Small intestine (tissue), 7 donors: ENCODE measurements at regions not wholly inside any gene's neighbourhood (a gene's known extent, or its start where the extent isn't known, plus 50 kb on each side); places are given as distances from the start of the nearest gene placed in this dataset.
A peak's percentile ranks its signal among the peaks of the same experiment; 100 is the strongest.

Experiments
- DNase-seq, 2 donors: peaks; one replicate each; pipeline versions ENCODE4 v3.0.0 to v3.0.0-alpha.2; 2013
- FAIRE-seq: peaks from 2 replicates; lab custom pipeline; 2012; peaks lifted over from hg19 to GRCh38; lab: Jason Lieb, UNC
- H3K27ac ChIP-seq, 3 donors: one replicate each; pipeline ENCODE4 v1.5.1; 2013; ENCODE audit warnings: low read length in 2 of 3, mild to moderate bottlenecking in 2 of 3, control low read depth in 1 of 3, inconsistent platforms in 1 of 3, low read depth in 1 of 3, moderate library complexity in 1 of 3
- H3K27me3 ChIP-seq, 3 donors: one replicate each; pipeline ENCODE4 v1.6.1; 2013; ENCODE audit warnings: low read length in 3 of 3, inconsistent platforms in 1 of 3; ENCODE audit not compliant: control insufficient read depth in 3 of 3, insufficient read depth in 3 of 3
- H3K36me3 ChIP-seq, 3 donors: one replicate each; pipeline ENCODE4 v1.6.1; 2013; ENCODE audit warnings: low read length in 3 of 3, inconsistent platforms in 1 of 3, low read depth in 1 of 3, mild to moderate bottlenecking in 1 of 3, moderate library complexity in 1 of 3; ENCODE audit not compliant: control insufficient read depth in 3 of 3, insufficient read depth in 2 of 3
- H3K4me1 ChIP-seq, 3 donors: one replicate each; pipeline ENCODE4 v1.6.1; 2013; ENCODE audit warnings: low read length in 2 of 3, inconsistent platforms in 1 of 3, low read depth in 1 of 3, mild to moderate bottlenecking in 1 of 3, moderate library complexity in 1 of 3; ENCODE audit not compliant: control insufficient read depth in 3 of 3, insufficient read depth in 2 of 3
- H3K4me3 ChIP-seq, 3 donors: one replicate each; pipeline ENCODE4 v1.5.1; 2013; ENCODE audit warnings: low read length in 3 of 3, control low read depth in 1 of 3, inconsistent platforms in 1 of 3, low read depth in 1 of 3, mild to moderate bottlenecking in 1 of 3, moderate library complexity in 1 of 3
- H3K9me3 ChIP-seq, 2 donors: one replicate each; pipeline ENCODE4 v1.6.1; 2013; ENCODE audit warnings: low read depth in 1 of 2, low read length in 1 of 2; ENCODE audit not compliant: control insufficient read depth in 2 of 2, insufficient read depth in 1 of 2
- WGBS, 3 donors: extraction: QIAGEN DNeasy Blood & Tissue Kit; methylation state at CpG; one replicate each; pipeline ENCODE4 v1.1.7; 2013; 5-methylcytosine and 5-hydroxymethylcytosine counted together
- donor health status: healthy with polysubstance abuse.
- donor health status: control.
- donor health status: control.
- donor health status: Bipolar disorder and iron deficiency.
- donor health status: healthy.

GRCh38 chr13:100811024-100811865 lies 136.7 kb upstream of the TMTC4 start:
- H3K9me3 ChIP-seq = no peaks in the 10 kb centered on the region
- H3K4me1 ChIP-seq = peaks cover 0 to 5% (median 0%) of the 10 kb centered on the region in 3 donors
- no peaks in the 10 kb centered on the region for H3K27me3 ChIP-seq
- FAIRE-seq = no peak
- DNase-seq = no peak
- no peaks in the 10 kb centered on the region for H3K36me3 ChIP-seq
- 78 to 80% (median 80%) methylated on average over 14 of the region's 14 CpGs for WGBS, 3 donors
- no peak overlapping the region for H3K4me3 ChIP-seq
- no peak overlapping the region for H3K27ac ChIP-seq

DNA sequence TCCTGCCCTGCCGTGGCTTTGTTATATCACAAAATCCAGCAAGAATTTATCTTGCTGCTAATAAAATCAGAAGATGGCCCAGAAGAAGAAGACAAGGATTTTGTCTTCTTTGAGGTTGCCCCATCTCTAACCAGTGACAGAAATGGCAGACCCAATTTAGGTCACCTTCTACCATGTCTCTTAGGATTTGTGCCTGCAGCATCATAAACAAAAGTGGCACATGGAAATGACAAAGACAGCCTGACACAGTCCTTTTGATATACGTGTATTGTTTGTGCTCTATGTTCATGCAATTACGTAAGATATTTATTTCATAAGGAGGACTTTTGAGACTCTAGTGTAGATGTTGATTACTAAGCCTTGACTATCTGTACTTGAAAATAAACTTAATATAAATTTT lies 135.9 kb upstream of the TMTC4 start:
- 74 to 85% (median 85%) methylated on average over 3 of the region's 3 CpGs for WGBS, 3 donors
- no peaks in the 10 kb centered on the region for H3K9me3 ChIP-seq
- no peaks in the 10 kb centered on the region for H3K36me3 ChIP-seq
- H3K4me3 ChIP-seq = no peak overlapping the region
- H3K27me3 ChIP-seq = no peaks in the 10 kb centered on the region
- H3K27ac ChIP-seq = no peak overlapping the region
- FAIRE-seq (no peak), DNase-seq (no peak)
- peaks cover 0 to 5% (median 0%) of the 10 kb centered on the region in 3 donors for H3K4me1 ChIP-seq

GRCh38 chr13:100809856-100810255 lies 135.3 kb upstream of the TMTC4 start:
- no peak for DNase-seq

DNA sequence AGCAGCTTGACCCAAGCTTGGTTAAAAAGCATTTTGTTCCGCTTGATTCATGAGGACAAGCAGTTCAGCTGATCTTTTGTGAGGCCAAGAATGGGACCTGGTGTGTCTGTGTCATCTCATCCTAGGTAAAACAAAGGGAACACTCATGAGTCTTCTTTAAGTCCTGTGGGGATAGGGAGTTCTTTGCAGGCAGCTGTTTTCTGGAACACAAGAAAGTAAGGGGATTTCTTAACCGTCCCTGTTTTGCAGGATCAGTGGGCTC lies 134.5 kb upstream of the TMTC4 start:
- no peak for DNase-seq
- H3K9me3 ChIP-seq = no peaks in the 10 kb centered on the region
- H3K27me3 ChIP-seq = no peaks in the 10 kb centered on the region
- WGBS, 3 donors = 86 to 89% (median 88%) methylated on average over 2 of the region's 2 CpGs
- H3K36me3 ChIP-seq = no peaks in the 10 kb centered on the region
- no peak for FAIRE-seq
- no peak overlapping the region for H3K27ac ChIP-seq
- H3K4me3 ChIP-seq = no peak overlapping the region
- peaks cover 0 to 5% (median 0%) of the 10 kb centered on the region in 3 donors for H3K4me1 ChIP-seq

More at GRCh38 chr13:100809856-100810255, 135.3 kb upstream of the TMTC4 start:
- WGBS, 3 donors = 57 to 63% (median 58%) methylated on average over 3 of the region's 3 CpGs
- H3K4me1 ChIP-seq = peaks cover 0 to 5% (median 0%) of the 10 kb centered on the region in 3 donors
- no peak for FAIRE-seq
- no peaks in the 10 kb centered on the region for H3K9me3 ChIP-seq
- H3K36me3 ChIP-seq = no peaks in the 10 kb centered on the region
- no peak overlapping the region for H3K4me3 ChIP-seq
- H3K27me3 ChIP-seq = no peaks in the 10 kb centered on the region
- no peak overlapping the region for H3K27ac ChIP-seq

DNA sequence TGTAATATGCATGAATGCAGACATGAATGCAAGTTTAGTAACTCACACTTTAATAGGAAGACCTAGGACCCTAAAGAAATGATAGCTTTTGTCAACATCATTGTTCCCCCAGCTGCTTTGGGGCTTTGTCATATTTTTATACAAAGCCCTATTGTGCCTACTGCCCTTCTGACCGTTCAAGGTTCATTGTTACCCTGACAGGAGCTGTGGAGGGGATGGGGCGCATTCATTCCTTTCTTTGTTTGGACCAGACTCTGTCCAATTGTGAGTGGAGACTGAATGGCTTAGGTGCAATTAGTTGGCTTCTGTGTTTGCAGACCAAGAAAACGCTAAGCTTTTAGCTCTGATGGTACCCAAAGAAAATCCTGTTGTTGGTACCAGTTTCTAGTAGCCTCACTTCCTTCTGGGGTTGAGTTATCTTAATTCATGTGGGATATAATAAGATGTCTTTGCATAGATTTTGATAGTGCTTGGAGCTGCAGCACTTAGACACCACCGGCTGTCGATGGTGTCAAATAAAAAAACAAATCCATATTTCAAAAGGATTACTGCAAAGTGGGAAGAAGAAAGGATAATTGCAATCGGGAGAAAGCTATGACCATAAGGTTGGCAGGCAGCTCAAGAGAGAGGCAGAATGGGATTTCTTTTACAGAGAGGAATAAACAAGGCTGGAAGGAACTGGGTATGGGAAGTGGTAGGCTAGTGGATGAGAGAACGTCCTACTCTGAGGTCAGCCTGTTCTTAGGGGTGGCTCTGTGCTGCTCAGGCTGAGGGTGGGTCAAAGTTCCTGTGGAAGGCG lies 133.9 kb upstream of the TMTC4 start:
- peak in 1 of 2 donors; percentile 22 for DNase-seq
- 27 to 56% (median 30%) methylated on average over 8 of the region's 8 CpGs for WGBS, 3 donors
- no peaks in the 10 kb centered on the region for H3K36me3 ChIP-seq
- no peaks in the 10 kb centered on the region for H3K27me3 ChIP-seq
- H3K9me3 ChIP-seq = no peaks in the 10 kb centered on the region
- no peak for FAIRE-seq
- H3K4me1 ChIP-seq = peaks cover 0 to 5% (median 0%) of the 10 kb centered on the region in 3 donors
- H3K4me3 ChIP-seq = no peak overlapping the region
- H3K27ac ChIP-seq = no peak overlapping the region

- 61 to 81% (median 64%) methylated on average over 6 of the region's 6 CpGs for WGBS, 3 donors
- no peak for FAIRE-seq
These were observed 128.5 kb upstream of the TMTC4 start for GRCh38 chr13:100803091-100803490.

GRCh38 chr13:100800283-100800875 lies 125.8 kb upstream of the TMTC4 start:
- Histone ChIP-seq H3K36me3 (no peaks in the 10 kb centered on the region), H3K4me3 (no peak overlapping the region), H3K27ac (no peak overlapping the region), H3K27me3 (no peaks in the 10 kb centered on the region), H3K4me1 (no peaks in the 10 kb centered on the region), H3K9me3 (peaks cover 0 to 12% of the 10 kb centered on the region in 2 donors)
- WGBS, 3 donors = 85 to 92% (median 89%) methylated on average over 8 of the region's 8 CpGs
- FAIRE-seq (no peak), DNase-seq (no peak)

More at GRCh38 chr13:100803091-100803490, 128.5 kb upstream of the TMTC4 start:
- Histone ChIP-seq H3K4me3 (no peak overlapping the region), H3K27me3 (no peaks in the 10 kb centered on the region), H3K9me3 (peaks cover 0 to 2% of the 10 kb centered on the region in 2 donors), H3K4me1 (no peaks in the 10 kb centered on the region), H3K36me3 (no peaks in the 10 kb centered on the region), H3K27ac (no peak overlapping the region)
- no peak for DNase-seq

DNA sequence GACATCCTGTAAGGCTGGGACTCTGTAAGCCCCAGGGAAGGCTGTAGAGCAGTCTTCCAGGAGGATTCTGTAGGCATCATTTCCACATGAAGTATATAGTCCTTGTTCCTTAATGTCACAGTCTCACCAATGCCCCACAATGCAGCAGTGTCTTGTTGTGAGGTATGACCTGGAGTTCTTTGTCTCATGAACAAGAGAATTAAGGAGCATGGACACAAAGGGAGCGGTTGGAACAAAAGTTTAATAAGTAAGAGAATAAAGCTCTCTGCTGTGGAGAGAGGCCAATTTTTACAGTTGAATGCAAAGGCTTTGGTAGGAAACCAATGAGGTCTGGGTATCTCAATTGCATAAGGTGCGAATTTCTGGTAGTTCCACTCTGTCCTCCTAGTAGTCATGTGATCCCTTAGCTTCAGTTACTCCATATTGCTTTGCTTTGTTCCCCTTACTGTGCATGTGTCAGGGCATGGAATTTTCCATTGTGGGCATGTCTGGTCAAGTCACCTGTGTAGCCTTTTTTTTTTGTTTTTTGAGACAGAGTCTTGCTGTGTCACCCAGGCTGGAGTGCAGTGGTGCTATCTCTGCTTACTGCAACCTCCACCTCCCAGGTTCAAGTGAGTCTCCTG lies 124.3 kb upstream of the TMTC4 start:
- Histone ChIP-seq H3K4me3 (no peak overlapping the region), H3K27ac (no peak overlapping the region), H3K36me3 (no peaks in the 10 kb centered on the region), H3K9me3 (peaks cover 0 to 16% of the 10 kb centered on the region in 2 donors), H3K4me1 (no peaks in the 10 kb centered on the region), H3K27me3 (no peaks in the 10 kb centered on the region)
- 78 to 91% (median 81%) methylated on average over 2 of the region's 2 CpGs for WGBS, 3 donors
- FAIRE-seq (no peak), DNase-seq (no peak)
